ENCODE measurements at regions not wholly inside any gene's neighbourhood (a gene's known extent, or its start where the extent isn't known, plus 50 kb on each side); places are given as distances from the start of the nearest gene placed in this dataset.
"Not testable (repeated sequence)": the region's sequence is repeated elsewhere in the genome, so short reads cannot be mapped to it uniquely, and the experiment has no call there.

- Mint-ChIP-seq H3K27ac (no peak overlapping the region), H3K27me3 (ENCODE audit: low read depth in 3 of 3) (peaks cover 0 to 2% (median 0%) of the 10 kb centered on the region in 3 donors), H3K9me3 (peaks cover 2 to 21% (median 11%) of the 10 kb centered on the region in 7 donors), H3K4me3 (no peak overlapping the region), H3K36me3 (no peaks in the 10 kb centered on the region), H3K4me1 (no peaks in the 10 kb centered on the region)
- Histone ChIP-seq H3K4me1 (ENCODE audit: control insufficient read depth in 1 of 2, insufficient read depth in 2 of 2, low read length in 2 of 2) (no peaks in the 10 kb centered on the region), H3K27ac (ENCODE audit: low read depth in 1 of 2, low read length in 2 of 2) (no peak overlapping the region), H3K4me3 (replicated peaks in 1 of 3; ENCODE audit: low read depth in 2 of 3, low read length in 3 of 3) (no peak overlapping the region), H3K79me2 (ENCODE audit: insufficient read depth, low read length) (no peaks in the 10 kb centered on the region), H4K20me1 (ENCODE audit: insufficient read depth, low read length) (no peaks in the 10 kb centered on the region), H3K9ac (ENCODE audit: insufficient read depth, low read length, poor library complexity, severe bottlenecking) (no peak overlapping the region), H3K27me3 (ENCODE audit: control insufficient read depth in 2 of 2, insufficient read depth in 2 of 2, low read length in 2 of 2) (no peaks in the 10 kb centered on the region), H3K9me3 (replicated peaks in 1 of 2; ENCODE audit: control insufficient read depth in 1 of 2, insufficient read depth in 1 of 2, low read length in 2 of 2) (peaks cover 3 to 4% of the 10 kb centered on the region in 2 donors), H3K36me3 (replicated peaks in 1 of 2; ENCODE audit: control insufficient read depth in 1 of 2, insufficient read depth in 2 of 2, low read length in 2 of 2) (no peaks in the 10 kb centered on the region), H2AFZ (ENCODE audit: insufficient read depth, low read depth, low read length, poor library complexity, severe bottlenecking) (no peak overlapping the region), H3K4me2 (replicated peaks; ENCODE audit: extremely low read depth, low read length, poor library complexity, severe bottlenecking) (no peak overlapping the region)
- intact Hi-C loops (cut with micrococcal nuclease): no loop called here
- TF ChIP-seq, protein P1, sequence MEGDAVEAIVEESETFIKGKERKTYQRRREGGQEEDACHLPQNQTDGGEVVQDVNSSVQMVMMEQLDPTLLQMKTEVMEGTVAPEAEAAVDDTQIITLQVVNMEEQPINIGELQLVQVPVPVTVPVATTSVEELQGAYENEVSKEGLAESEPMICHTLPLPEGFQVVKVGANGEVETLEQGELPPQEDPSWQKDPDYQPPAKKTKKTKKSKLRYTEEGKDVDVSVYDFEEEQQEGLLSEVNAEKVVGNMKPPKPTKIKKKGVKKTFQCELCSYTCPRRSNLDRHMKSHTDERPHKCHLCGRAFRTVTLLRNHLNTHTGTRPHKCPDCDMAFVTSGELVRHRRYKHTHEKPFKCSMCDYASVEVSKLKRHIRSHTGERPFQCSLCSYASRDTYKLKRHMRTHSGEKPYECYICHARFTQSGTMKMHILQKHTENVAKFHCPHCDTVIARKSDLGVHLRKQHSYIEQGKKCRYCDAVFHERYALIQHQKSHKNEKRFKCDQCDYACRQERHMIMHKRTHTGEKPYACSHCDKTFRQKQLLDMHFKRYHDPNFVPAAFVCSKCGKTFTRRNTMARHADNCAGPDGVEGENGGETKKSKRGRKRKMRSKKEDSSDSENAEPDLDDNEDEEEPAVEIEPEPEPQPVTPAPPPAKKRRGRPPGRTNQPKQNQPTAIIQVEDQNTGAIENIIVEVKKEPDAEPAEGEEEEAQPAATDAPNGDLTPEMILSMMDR (IDR thresholded peaks at IDR 0.05): no peak
- DNase-seq: no peak
Measured at GRCh38 chr7:108669958-108670357, 100.3 kb downstream of the DNAJB9 start.

- H3K4me1 ChIP-seq (ENCODE audit: control insufficient read depth in 1 of 2, insufficient read depth in 2 of 2, low read length in 2 of 2); H3K9me3 ChIP-seq (replicated peaks in 1 of 2; ENCODE audit: control insufficient read depth in 1 of 2, insufficient read depth in 1 of 2, low read length in 2 of 2); H3K36me3 Mint-ChIP-seq; DNase-seq; intact Hi-C loops (cut with micrococcal nuclease); H3K27me3 Mint-ChIP-seq (ENCODE audit: low read depth in 3 of 3); H3K4me3 Mint-ChIP-seq; H3K4me2 ChIP-seq (replicated peaks; ENCODE audit: extremely low read depth, low read length, poor library complexity, severe bottlenecking); H2AFZ ChIP-seq (ENCODE audit: insufficient read depth, low read depth, low read length, poor library complexity, severe bottlenecking); H3K27me3 ChIP-seq (ENCODE audit: control insufficient read depth in 2 of 2, insufficient read depth in 2 of 2, low read length in 2 of 2); H3K36me3 ChIP-seq (replicated peaks in 1 of 2; ENCODE audit: control insufficient read depth in 1 of 2, insufficient read depth in 2 of 2, low read length in 2 of 2); H3K27ac Mint-ChIP-seq; H3K9ac ChIP-seq (ENCODE audit: insufficient read depth, low read length, poor library complexity, severe bottlenecking); H3K79me2 ChIP-seq (ENCODE audit: insufficient read depth, low read length); H3K4me3 ChIP-seq (replicated peaks in 1 of 3; ENCODE audit: low read depth in 2 of 3, low read length in 3 of 3); H3K27ac ChIP-seq (ENCODE audit: low read depth in 1 of 2, low read length in 2 of 2); H4K20me1 ChIP-seq (ENCODE audit: insufficient read depth, low read length); H3K4me1 Mint-ChIP-seq: not testable (repeated sequence)
- peaks cover 0 to 21% (median 9%) of the 10 kb centered on the region in 7 donors for H3K9me3 Mint-ChIP-seq
- WGBS (ENCODE audit: insufficient coverage): 88% methylated on average over 3 of the region's 3 CpGs
Measured at GRCh38 chr7:108673699-108674098, 104.0 kb downstream of the DNAJB9 start.
